ENCODE measurements at regions not wholly inside any gene's neighbourhood (a gene's known extent, or its start where the extent isn't known, plus 50 kb on each side); places are given as distances from the start of the nearest gene placed in this dataset.
A peak's percentile ranks its signal among the peaks of the same experiment; 100 is the strongest.
"Not testable (repeated sequence)": the region's sequence is repeated elsewhere in the genome, so short reads cannot be mapped to it uniquely, and the experiment has no call there.

DNA sequence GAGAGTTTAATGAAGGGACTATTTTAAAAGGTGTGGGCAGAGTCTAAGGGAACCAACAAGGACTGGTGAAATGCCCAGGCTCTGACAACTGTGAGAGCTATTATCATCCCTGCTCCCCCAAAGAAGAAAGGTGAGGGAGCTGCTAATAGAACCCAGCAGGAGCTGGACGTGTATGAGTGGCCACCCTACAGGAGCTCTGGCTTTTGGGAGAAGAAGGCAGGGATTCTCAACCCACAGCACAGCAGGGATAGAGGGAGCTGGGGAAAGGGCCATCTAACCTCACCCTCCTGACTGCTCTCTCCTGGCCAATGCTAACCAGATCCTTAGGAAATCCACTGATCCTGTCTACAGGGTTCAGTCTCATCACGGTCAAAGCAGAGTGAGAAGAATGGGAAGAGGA lies 57.1 kb downstream of the GRIN2B start:
- DNase-seq = no peak

- no peak for DNase-seq
These were observed 62.5 kb downstream of the GRIN2B start for GRCh38 chr12:13918897-13919296.

- DNase-seq = no peak
These were observed 66.3 kb downstream of the GRIN2B start for GRCh38 chr12:13915096-13915495.

GRCh38 chr12:13913371-13913770 lies 68.0 kb downstream of the GRIN2B start:
- DNase-seq = no peak

DNA sequence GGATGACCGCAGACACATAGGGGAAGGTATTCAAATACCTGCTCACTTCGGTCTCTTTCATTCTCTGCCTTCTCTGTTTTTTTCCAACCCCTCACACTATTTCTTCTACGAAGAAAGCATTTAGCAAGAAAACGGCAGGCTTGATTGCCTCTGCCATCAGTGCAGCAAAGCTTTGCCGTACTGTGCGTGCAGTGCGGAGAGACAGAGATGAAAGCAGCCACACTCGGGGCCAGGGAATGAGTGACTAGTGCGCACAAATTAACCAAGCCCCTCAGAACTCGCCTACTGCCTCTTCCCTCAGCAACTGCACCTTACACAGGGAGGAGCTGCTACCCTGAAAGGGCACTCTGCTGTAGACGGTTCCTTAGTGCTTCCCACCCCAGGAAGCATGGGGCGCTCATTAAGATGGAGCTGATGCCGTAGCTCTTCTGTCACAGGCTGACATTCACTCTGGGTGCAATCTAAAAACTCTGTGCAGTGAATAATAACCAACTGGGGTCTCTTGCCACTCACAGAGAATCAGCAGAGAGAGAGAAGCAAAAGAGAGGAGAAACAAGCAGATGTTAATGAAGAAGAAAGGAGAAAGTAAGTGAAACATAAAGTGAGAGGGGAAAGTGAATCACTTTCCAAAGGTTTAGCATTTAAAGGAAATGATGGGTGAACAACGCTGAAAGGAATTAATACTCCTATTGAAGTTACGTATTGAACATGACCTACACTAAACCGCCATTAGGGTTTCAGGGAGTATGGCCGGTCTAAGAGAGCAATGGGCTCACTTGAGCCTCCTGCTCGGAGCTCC lies 69.4 kb downstream of the GRIN2B start:
- DNase-seq = no peak

DNA sequence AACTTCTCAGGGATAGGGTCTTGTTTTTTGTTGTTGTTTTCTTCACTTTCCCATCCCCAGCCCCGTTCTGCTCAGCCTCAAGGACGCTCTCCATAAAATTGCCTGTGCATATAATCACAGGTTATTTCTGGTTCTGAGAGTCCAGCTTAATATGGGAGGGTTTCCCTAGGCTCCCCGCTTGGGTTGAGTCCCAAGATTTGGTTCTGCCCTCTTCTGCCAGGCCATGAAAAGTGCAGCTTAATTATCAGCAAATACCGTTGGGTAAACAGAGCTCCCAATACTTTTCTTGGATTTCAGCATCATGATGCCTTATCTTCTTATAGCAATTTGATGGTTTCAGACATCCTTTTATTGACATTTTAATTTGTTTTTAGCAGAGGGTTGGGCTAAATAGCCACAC lies 75.6 kb downstream of the GRIN2B start:
- DNase-seq = no peak

DNA sequence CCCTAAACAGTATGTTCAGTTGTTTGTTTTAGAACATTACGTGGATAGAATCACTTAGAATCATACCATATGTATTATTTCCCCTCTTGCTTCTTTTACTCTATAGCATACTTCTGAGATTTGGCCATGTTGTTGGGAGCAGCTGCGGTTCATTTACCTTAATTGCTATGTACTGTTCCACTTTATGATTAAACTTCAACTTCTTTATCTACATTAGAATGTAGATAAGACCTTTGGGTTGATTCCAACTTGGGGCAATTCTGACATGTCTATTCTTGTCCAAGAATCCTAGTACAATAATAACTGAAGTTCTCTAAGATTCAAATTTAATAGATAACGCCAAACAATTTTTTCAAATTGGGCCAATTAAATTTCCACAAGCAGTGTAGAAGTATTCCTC lies 80.7 kb downstream of the GRIN2B start:
- DNase-seq = no peak

GRCh38 chr12:13898387-13898786 lies 83.0 kb downstream of the GRIN2B start:
- DNase-seq = not testable (repeated sequence)

DNA sequence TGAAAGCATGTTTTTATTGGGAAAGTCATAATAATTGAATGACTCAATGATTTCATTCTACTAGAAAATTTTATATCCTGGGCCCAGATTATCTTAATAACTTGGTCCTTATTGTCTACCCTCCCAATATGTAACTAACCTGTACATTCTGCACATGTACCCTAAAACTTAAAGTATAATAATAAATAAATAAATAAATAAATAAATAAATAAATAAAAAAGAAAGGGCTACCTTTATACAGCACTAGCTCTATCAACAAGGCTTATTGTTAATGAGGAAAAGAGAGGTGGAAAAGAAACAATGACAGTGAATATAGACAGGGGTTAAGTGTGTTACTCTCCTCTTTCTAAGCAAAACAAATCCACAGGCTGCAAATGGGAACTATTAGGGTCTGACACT lies 83.6 kb downstream of the GRIN2B start:
- no peak for DNase-seq

DNA sequence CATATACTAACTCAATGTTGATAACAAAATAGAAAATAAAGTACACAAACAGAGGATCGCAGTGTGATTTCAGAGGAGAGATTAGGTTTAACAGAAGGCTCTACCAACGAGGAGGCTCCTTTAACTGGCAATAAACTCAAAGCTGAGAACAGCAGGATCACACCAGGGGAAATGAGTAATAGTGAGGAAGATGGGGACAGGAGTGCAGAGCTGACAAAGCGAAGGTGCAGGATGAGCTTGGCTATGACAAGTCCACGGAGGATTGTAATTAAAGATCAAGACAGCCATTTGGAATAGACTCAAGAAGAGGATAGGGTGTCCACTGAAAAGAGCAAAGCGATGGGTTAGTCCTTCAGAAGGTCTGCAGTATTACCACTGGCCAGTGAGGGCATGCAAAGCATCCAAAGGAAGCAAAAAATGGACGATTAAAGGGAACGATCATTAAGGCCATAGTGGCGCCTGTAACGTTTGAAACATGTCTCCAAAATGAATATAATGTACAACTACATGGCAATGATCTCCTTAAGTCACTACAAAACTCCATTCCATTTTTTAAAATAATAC lies 85.3 kb downstream of the GRIN2B start:
- no peak for DNase-seq

DNA sequence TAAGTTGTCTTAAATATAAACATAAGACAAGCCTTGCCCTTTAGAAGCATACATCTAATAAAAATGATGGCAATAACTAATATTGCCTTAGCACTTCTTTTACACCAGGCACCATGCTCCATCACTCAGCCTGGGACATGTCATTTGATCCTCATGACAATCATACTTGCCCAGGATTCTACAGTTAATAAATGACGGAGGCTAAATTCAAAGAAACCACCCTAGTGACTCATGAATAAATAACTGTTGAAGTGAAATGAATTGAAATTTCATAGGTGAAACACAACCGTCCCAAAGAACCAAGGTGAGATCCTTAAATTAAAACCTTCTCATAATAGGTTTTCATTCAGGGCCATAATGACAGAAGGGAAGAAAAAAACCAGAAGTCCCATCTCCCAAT lies 89.5 kb downstream of the GRIN2B start:
- DNase-seq = no peak

GRCh38 chr12:13890943-13891342 lies 90.5 kb downstream of the GRIN2B start:
- no peak for DNase-seq

GRCh38 chr12:13887779-13888388 lies 93.5 kb downstream of the GRIN2B start:
- DNase-seq = no peak

DNA sequence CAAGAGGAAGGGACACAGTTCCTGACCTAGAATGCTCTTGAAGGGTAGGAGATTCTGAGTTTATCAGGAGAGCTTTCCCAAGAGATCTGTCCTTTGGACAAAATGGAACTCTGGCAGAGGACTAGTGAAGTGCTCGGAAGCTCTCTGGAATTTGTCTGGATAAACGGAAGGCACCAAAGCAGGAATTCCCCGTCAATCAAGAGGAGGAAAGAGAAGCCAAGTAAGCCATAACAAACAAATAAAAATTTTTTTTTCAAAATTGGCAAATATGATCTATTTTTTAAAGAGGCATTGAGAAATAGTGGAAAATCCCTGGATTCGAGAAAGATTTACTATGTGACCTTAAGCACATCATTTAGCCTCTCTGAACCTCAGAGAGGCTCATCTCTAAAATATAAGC lies 99.2 kb downstream of the GRIN2B start:
- DNase-seq = no peak

DNA sequence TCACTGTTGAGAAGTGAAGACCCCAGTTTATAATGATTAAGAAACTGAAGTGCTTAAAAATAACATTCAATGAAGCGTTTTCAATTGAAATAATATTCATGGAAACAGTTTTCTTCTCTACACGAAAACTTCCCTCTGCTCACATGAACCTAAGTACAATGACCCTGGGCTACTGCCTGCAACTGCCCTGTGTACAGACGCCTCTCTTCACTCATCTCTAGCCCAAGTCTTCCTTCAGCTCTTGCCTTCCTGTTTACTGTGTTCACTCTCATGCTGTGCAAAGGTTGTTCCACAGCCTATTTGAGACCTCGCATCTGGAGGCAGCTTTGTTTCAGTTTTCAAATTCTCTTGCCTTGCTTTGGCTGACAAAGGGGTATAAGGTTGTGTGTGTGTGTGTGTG lies 100.8 kb downstream of the GRIN2B start:
- DNase-seq = no peak

DNA sequence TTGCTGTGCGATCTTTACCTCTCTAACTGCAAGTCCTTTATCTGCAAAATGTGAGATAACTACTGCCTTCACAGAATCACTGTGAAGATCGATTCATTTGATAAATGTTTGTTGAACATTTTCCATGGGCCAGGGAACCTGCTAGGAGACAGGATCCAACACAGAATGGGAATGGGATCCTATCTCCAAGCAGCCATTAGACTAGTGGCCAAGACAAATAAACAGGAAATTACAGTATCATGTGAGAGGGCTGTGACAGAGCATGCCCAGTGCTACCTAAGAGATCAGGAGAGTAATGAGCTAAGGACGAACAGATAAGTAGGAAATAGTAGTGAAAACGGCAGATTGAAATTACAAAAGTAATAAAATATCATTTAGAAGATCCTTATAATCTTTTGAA lies 105.7 kb downstream of the GRIN2B start:
- DNase-seq = no peak

DNA sequence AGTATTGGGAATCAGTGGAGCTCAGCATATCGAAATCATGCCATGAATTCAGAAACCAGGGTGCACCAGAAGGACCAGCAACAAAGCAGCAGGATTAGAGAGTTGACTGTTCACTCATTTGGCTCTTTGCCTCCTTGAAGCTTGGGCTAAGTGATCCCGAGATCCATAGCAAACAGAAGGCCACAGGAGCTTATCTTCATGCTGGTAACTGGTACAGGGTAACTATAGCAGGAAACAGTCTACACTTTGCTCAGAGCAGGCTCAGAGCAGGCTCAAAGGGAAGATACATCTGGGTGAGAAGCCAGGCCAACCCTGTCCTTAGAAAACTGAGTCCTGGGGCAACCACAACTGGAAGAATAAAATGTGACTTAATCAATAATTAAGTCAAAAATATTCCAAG lies 111.1 kb downstream of the GRIN2B start:
- DNase-seq = no peak

GRCh38 chr12:13864081-13864673 lies 117.2 kb downstream of the GRIN2B start:
- peak; percentile 63 for DNase-seq

GRCh38 chr12:13857750-13858149 lies 123.7 kb downstream of the GRIN2B start:
- no peak for DNase-seq

DNA sequence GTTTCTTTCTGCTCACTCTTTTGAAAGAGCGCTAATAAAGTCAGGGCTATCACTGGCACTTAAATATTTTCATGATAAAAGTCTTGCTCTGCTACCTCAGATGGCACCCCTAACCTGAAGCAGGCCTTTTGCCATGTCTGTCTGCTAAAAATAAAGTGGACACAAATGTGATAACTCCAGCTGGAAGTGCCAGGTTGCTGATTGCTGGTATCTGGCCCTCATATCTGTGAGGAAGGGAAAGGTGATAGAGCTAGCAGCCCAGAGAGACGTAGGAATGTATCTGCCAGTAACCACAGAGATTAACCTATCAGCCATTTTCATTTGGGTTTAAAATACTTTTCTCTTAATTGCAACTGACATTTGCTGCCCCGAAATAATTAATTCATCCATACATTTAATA lies 127.9 kb downstream of the GRIN2B start:
- no peak for DNase-seq

GRCh38 chr12:13851828-13852227 lies 129.6 kb downstream of the GRIN2B start:
- peak; percentile 53 for DNase-seq

DNA sequence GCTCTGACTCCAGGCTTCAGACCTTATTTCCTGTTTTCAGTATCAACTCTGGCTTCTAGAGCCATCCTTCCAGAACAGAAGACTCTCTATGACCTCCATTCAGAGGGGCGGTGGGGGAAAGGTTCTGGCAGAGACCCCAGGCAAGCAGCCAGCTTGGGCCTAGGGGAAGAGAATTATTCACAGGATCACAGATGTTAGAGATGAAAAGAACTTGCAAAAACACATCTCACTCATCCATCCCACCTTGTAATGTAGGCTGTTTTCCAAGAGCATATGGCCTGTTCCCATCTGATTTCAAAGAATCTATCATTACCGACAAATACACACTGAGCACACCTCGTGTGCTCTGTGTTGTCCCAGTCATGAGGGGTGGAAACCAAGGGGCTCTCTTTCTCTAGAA lies 131.9 kb downstream of the GRIN2B start:
- no peak for DNase-seq

- DNase-seq = no peak
These were observed 137.6 kb downstream of the GRIN2B start for GRCh38 chr12:13843841-13844240.

GRCh38 chr12:13841358-13841757 lies 140.0 kb downstream of the GRIN2B start:
- DNase-seq = no peak
